ENCODE measurements at regions not wholly inside any gene's neighbourhood (a gene's known extent, or its start where the extent isn't known, plus 50 kb on each side); places are given as distances from the start of the nearest gene placed in this dataset.

GRCh38 chr6:120686492-120686891 is 647.8 kb downstream of the TBC1D32 start:
- Histone ChIP-seq H3K9me3 (no peaks in the 10 kb centered on the region), H3K36me3 (ENCODE audit: control insufficient read depth in 2 of 2, extremely low read depth in 1 of 2, insufficient read depth in 1 of 2, low read length in 1 of 2) (no peaks in the 10 kb centered on the region), H3K27ac (ENCODE audit: low read length) (no peak overlapping the region), H3K27me3 (replicated peaks in 1 of 2; ENCODE audit: control insufficient read depth in 2 of 2, extremely low read depth in 1 of 2, insufficient read depth in 2 of 2, low read length in 1 of 2) (no peaks in the 10 kb centered on the region), H3K4me1 (ENCODE audit: control insufficient read depth in 1 of 2, extremely low read depth in 1 of 2, insufficient read depth in 2 of 2, low read length in 2 of 2) (no peaks in the 10 kb centered on the region), H3K4me3 (ENCODE audit: control insufficient read depth in 1 of 2, extremely low read depth in 1 of 2, low read length in 1 of 2) (no peak overlapping the region)
- ChIA-PET CTCF (no interaction called here), POLR2A (interaction anchor here in 1 of 2 donors (0.5 kb wide), 1 partner anchor 822 kb away, joined by 3 read pairs; no protein-coding TSS in a partner anchor)
- peaks cover 0 to 2% (median 0%) of the 10 kb centered on the region in 3 donors for H3K9me3 Mint-ChIP-seq
- no peaks in the 10 kb centered on the region for H3K36me3 Mint-ChIP-seq
- no peak overlapping the region for H3K27ac Mint-ChIP-seq
- WGBS (ENCODE audit: insufficient coverage), result no CpG with 5 or more reads among the region's 3 CpGs
- no peak for ATAC-seq (replicated peaks in 1 of 4)
- no peaks in the 10 kb centered on the region for H3K27me3 Mint-ChIP-seq
- no peaks in the 10 kb centered on the region for H3K4me1 Mint-ChIP-seq
- H3K4me3 Mint-ChIP-seq, result no peak overlapping the region
- no peak for DNase-seq

- WGBS (ENCODE audit: insufficient coverage), result no CpG with 5 or more reads among the region's 3 CpGs
- Mint-ChIP-seq H3K27ac (no peak overlapping the region), H3K4me3 (no peak overlapping the region), H3K4me1 (no peaks in the 10 kb centered on the region), H3K27me3 (no peaks in the 10 kb centered on the region), H3K9me3 (peaks cover 0 to 10% (median 4%) of the 10 kb centered on the region in 3 donors), H3K36me3 (no peaks in the 10 kb centered on the region)
- no peak for ATAC-seq (replicated peaks in 1 of 4)
- H3K27me3 ChIP-seq (replicated peaks in 1 of 2; ENCODE audit: control insufficient read depth in 2 of 2, extremely low read depth in 1 of 2, insufficient read depth in 2 of 2, low read length in 1 of 2), result no peaks in the 10 kb centered on the region
- no peaks in the 10 kb centered on the region for H3K36me3 ChIP-seq (ENCODE audit: control insufficient read depth in 2 of 2, extremely low read depth in 1 of 2, insufficient read depth in 1 of 2, low read length in 1 of 2)
- no peaks in the 10 kb centered on the region for H3K9me3 ChIP-seq
- ChIA-PET POLR2A (no interaction called here), CTCF (no interaction called here)
- H3K4me3 ChIP-seq (ENCODE audit: control insufficient read depth in 1 of 2, extremely low read depth in 1 of 2, low read length in 1 of 2), result no peak overlapping the region
- no peaks in the 10 kb centered on the region for H3K4me1 ChIP-seq (ENCODE audit: control insufficient read depth in 1 of 2, extremely low read depth in 1 of 2, insufficient read depth in 2 of 2, low read length in 2 of 2)
- DNase-seq, result no peak
- H3K27ac ChIP-seq (ENCODE audit: low read length), result no peak overlapping the region
Measured at GRCh38 chr6:120682145-120682544, 652.1 kb downstream of the TBC1D32 start.

GRCh38 chr6:120681204-120681603 is 653.1 kb downstream of the TBC1D32 start:
- Mint-ChIP-seq H3K27me3 (no peaks in the 10 kb centered on the region), H3K9me3 (peaks cover 4 to 14% (median 7%) of the 10 kb centered on the region in 3 donors), H3K4me3 (no peak overlapping the region), H3K36me3 (no peaks in the 10 kb centered on the region), H3K27ac (no peak overlapping the region), H3K4me1 (no peaks in the 10 kb centered on the region)
- Histone ChIP-seq H3K9me3 (no peaks in the 10 kb centered on the region), H3K4me3 (ENCODE audit: control insufficient read depth in 1 of 2, extremely low read depth in 1 of 2, low read length in 1 of 2) (no peak overlapping the region), H3K4me1 (ENCODE audit: control insufficient read depth in 1 of 2, extremely low read depth in 1 of 2, insufficient read depth in 2 of 2, low read length in 2 of 2) (no peaks in the 10 kb centered on the region), H3K36me3 (ENCODE audit: control insufficient read depth in 2 of 2, extremely low read depth in 1 of 2, insufficient read depth in 1 of 2, low read length in 1 of 2) (no peaks in the 10 kb centered on the region), H3K27me3 (replicated peaks in 1 of 2; ENCODE audit: control insufficient read depth in 2 of 2, extremely low read depth in 1 of 2, insufficient read depth in 2 of 2, low read length in 1 of 2) (no peaks in the 10 kb centered on the region), H3K27ac (ENCODE audit: low read length) (no peak overlapping the region)
- WGBS (ENCODE audit: insufficient coverage), result no CpG with 5 or more reads among the region's 2 CpGs
- ATAC-seq (replicated peaks in 1 of 4) (no peak), DNase-seq (no peak)
- ChIA-PET POLR2A (no interaction called here), CTCF (no interaction called here)

- H3K9me3 ChIP-seq, result no peaks in the 10 kb centered on the region
- ChIA-PET CTCF (interaction anchor here in 1 of 2 donors (0.5 kb wide), 1 partner anchor 917 kb away, joined by 9 read pairs; no protein-coding TSS in a partner anchor), POLR2A (no interaction called here)
- H3K4me1 ChIP-seq (ENCODE audit: control insufficient read depth in 1 of 2, extremely low read depth in 1 of 2, insufficient read depth in 2 of 2, low read length in 2 of 2), result no peaks in the 10 kb centered on the region
- DNase-seq, result no peak
- WGBS (ENCODE audit: insufficient coverage), result no CpG with 5 or more reads among the region's 3 CpGs
- no peak overlapping the region for H3K4me3 ChIP-seq (ENCODE audit: control insufficient read depth in 1 of 2, extremely low read depth in 1 of 2, low read length in 1 of 2)
- ATAC-seq (replicated peaks in 1 of 4), result no peak
- no peaks in the 10 kb centered on the region for H3K27me3 ChIP-seq (replicated peaks in 1 of 2; ENCODE audit: control insufficient read depth in 2 of 2, extremely low read depth in 1 of 2, insufficient read depth in 2 of 2, low read length in 1 of 2)
- no peak overlapping the region for H3K27ac ChIP-seq (ENCODE audit: low read length)
- no peaks in the 10 kb centered on the region for H3K36me3 Mint-ChIP-seq
- no peak overlapping the region for H3K4me3 Mint-ChIP-seq
- H3K27ac Mint-ChIP-seq, result no peak overlapping the region
- no peaks in the 10 kb centered on the region for H3K36me3 ChIP-seq (ENCODE audit: control insufficient read depth in 2 of 2, extremely low read depth in 1 of 2, insufficient read depth in 1 of 2, low read length in 1 of 2)
- H3K9me3 Mint-ChIP-seq, result peaks cover 4 to 12% (median 5%) of the 10 kb centered on the region in 3 donors
- H3K27me3 Mint-ChIP-seq, result no peaks in the 10 kb centered on the region
- H3K4me1 Mint-ChIP-seq, result no peaks in the 10 kb centered on the region
Measured at GRCh38 chr6:120675886-120676285, 658.4 kb downstream of the TBC1D32 start.

GRCh38 chr6:120671519-120671918 is 662.8 kb downstream of the TBC1D32 start:
- Histone ChIP-seq H3K4me1 (ENCODE audit: control insufficient read depth in 1 of 2, extremely low read depth in 1 of 2, insufficient read depth in 2 of 2, low read length in 2 of 2) (no peaks in the 10 kb centered on the region), H3K9me3 (no peaks in the 10 kb centered on the region), H3K27me3 (replicated peaks in 1 of 2; ENCODE audit: control insufficient read depth in 2 of 2, extremely low read depth in 1 of 2, insufficient read depth in 2 of 2, low read length in 1 of 2) (no peaks in the 10 kb centered on the region), H3K27ac (ENCODE audit: low read length) (no peak overlapping the region), H3K36me3 (ENCODE audit: control insufficient read depth in 2 of 2, extremely low read depth in 1 of 2, insufficient read depth in 1 of 2, low read length in 1 of 2) (no peaks in the 10 kb centered on the region), H3K4me3 (ENCODE audit: control insufficient read depth in 1 of 2, extremely low read depth in 1 of 2, low read length in 1 of 2) (no peak overlapping the region)
- ChIA-PET CTCF (no interaction called here), POLR2A (interaction anchor here in 1 of 2 donors (0.7 kb wide), 1 partner anchor 889 kb away, joined by 3 read pairs; no protein-coding TSS in a partner anchor)
- H3K4me1 Mint-ChIP-seq, result no peaks in the 10 kb centered on the region
- no peak overlapping the region for H3K27ac Mint-ChIP-seq
- 33% methylated on average over 1 of the region's 4 CpGs for WGBS (ENCODE audit: insufficient coverage)
- H3K9me3 Mint-ChIP-seq, result peaks cover 7 to 20% (median 8%) of the 10 kb centered on the region in 3 donors
- no peaks in the 10 kb centered on the region for H3K27me3 Mint-ChIP-seq
- DNase-seq (no peak), ATAC-seq (replicated peaks in 1 of 4) (no peak)
- H3K4me3 Mint-ChIP-seq, result no peak overlapping the region
- H3K36me3 Mint-ChIP-seq, result no peaks in the 10 kb centered on the region

GRCh38 chr6:120652506-120652905 is 681.8 kb downstream of the TBC1D32 start:
- peaks cover 3 to 8% (median 8%) of the 10 kb centered on the region in 3 donors for H3K9me3 Mint-ChIP-seq
- H3K36me3 ChIP-seq (ENCODE audit: control insufficient read depth in 2 of 2, extremely low read depth in 1 of 2, insufficient read depth in 1 of 2, low read length in 1 of 2), result no peaks in the 10 kb centered on the region
- H3K4me1 Mint-ChIP-seq, result no peaks in the 10 kb centered on the region
- WGBS (ENCODE audit: insufficient coverage), result no CpG with 5 or more reads among the region's 2 CpGs
- DNase-seq (no peak), ATAC-seq (replicated peaks in 1 of 4) (no peak)
- POLR2A ChIA-PET, result no interaction called here
- no peak overlapping the region for H3K4me3 ChIP-seq (ENCODE audit: control insufficient read depth in 1 of 2, extremely low read depth in 1 of 2, low read length in 1 of 2)
- no peak overlapping the region for H3K27ac Mint-ChIP-seq
- no peaks in the 10 kb centered on the region for H3K27me3 Mint-ChIP-seq
- no peaks in the 10 kb centered on the region for H3K27me3 ChIP-seq (replicated peaks in 1 of 2; ENCODE audit: control insufficient read depth in 2 of 2, extremely low read depth in 1 of 2, insufficient read depth in 2 of 2, low read length in 1 of 2)
- peaks cover 2% of the 10 kb centered on the region for H3K9me3 ChIP-seq
- no peak overlapping the region for H3K4me3 Mint-ChIP-seq
- H3K4me1 ChIP-seq (ENCODE audit: control insufficient read depth in 1 of 2, extremely low read depth in 1 of 2, insufficient read depth in 2 of 2, low read length in 2 of 2), result no peaks in the 10 kb centered on the region
- no peak overlapping the region for H3K27ac ChIP-seq (ENCODE audit: low read length)
- CTCF ChIA-PET, result no interaction called here
- H3K36me3 Mint-ChIP-seq, result no peaks in the 10 kb centered on the region

GRCh38 chr6:120648713-120649112 is 685.6 kb downstream of the TBC1D32 start:
- Mint-ChIP-seq H3K36me3 (no peaks in the 10 kb centered on the region), H3K9me3 (peaks cover 3 to 13% (median 8%) of the 10 kb centered on the region in 3 donors), H3K4me1 (no peaks in the 10 kb centered on the region), H3K27ac (no peak overlapping the region), H3K4me3 (no peak overlapping the region), H3K27me3 (no peaks in the 10 kb centered on the region)
- Histone ChIP-seq H3K9me3 (no peaks in the 10 kb centered on the region), H3K4me3 (ENCODE audit: control insufficient read depth in 1 of 2, extremely low read depth in 1 of 2, low read length in 1 of 2) (no peak overlapping the region), H3K4me1 (ENCODE audit: control insufficient read depth in 1 of 2, extremely low read depth in 1 of 2, insufficient read depth in 2 of 2, low read length in 2 of 2) (no peaks in the 10 kb centered on the region), H3K27me3 (replicated peaks in 1 of 2; ENCODE audit: control insufficient read depth in 2 of 2, extremely low read depth in 1 of 2, insufficient read depth in 2 of 2, low read length in 1 of 2) (no peaks in the 10 kb centered on the region), H3K27ac (ENCODE audit: low read length) (no peak overlapping the region), H3K36me3 (ENCODE audit: control insufficient read depth in 2 of 2, extremely low read depth in 1 of 2, insufficient read depth in 1 of 2, low read length in 1 of 2) (no peaks in the 10 kb centered on the region)
- DNase-seq, result no peak
- POLR2A ChIA-PET, result no interaction called here
- CTCF ChIA-PET, result no interaction called here
- WGBS (ENCODE audit: insufficient coverage), result no CpG with 5 or more reads among the region's 2 CpGs
- no peak for ATAC-seq (replicated peaks in 1 of 4)
